HepG2 (cell line): ENCODE measurements at regions not wholly inside any gene's neighbourhood (a gene's known extent, or its start where the extent isn't known, plus 50 kb on each side); places are given as distances from the start of the nearest gene placed in this dataset.

Experiments used
- ATAC-seq: fragments of 200-7000 bp; cut with Tn5 transposase; 3 replicates; pipeline ENCODE4 v1.9.1; 2020; ENCODE audit warnings: mild to moderate bottlenecking, moderate library complexity
- BruUV-seq: library from RNA; stranded (reverse); fragments of 400-500 nt; replicated peaks from 2 replicates; lab custom pipeline; 2021; lab: Mats Ljungman, UMichigan
- CTCF ChIA-PET: fragments of 300-600 bp; formaldehyde crosslinking; extraction: SDS; loops from one replicate; lab custom pipeline; 2021; ENCODE audit warnings: low total read pairs, inconsistent platforms, low intra/inter-chr PET ratio; lab: Yijun Ruan, JAX
- POLR2A ChIA-PET: fragments of 350-600 bp; sonication (Branson Sonifier 250); formaldehyde crosslinking; loops from one replicate; lab custom pipeline; 2020; ENCODE audit warnings: antibody characterized with exemption, inconsistent platforms; lab: Yijun Ruan, JAX
- DNase-seq: peaks from one replicate; pipeline ENCODE4 v3.0.0-alpha.2; 2015; ENCODE audit warnings: low spot score
- FAIRE-seq: peaks from 3 replicates; lab custom pipeline; 2011; peaks lifted over from hg19 to GRCh38; lab: Jason Lieb, UNC
- H2AFZ ChIP-seq: one replicate; pipeline ENCODE4 v1.6.1; 2011; ENCODE audit warnings: low read length, inconsistent platforms
- H3K27ac ChIP-seq: fragments of 300-600 bp; 3 replicates; pipeline ENCODE4 v1.8.0; 2011; ENCODE audit warnings: mixed run types, mild to moderate bottlenecking, mixed read lengths, low read length, inconsistent platforms; ENCODE audit not compliant: insufficient read depth; ENCODE audit errors: extremely low read length
- H3K27me3 ChIP-seq, 2 experiments: fragments of 200-600 bp in 1 of 2; 2 replicates in 1 of 2; 3 replicates in 1 of 2; pipeline versions ENCODE4 v1.6.0 to v1.8.0; 2011; ENCODE audit warnings: low read length in 2 of 2, mild to moderate bottlenecking in 2 of 2, moderate library complexity in 2 of 2, inconsistent platforms in 1 of 2; ENCODE audit not compliant: insufficient read depth in 2 of 2, control insufficient read depth in 1 of 2
- H3K36me3 ChIP-seq, 2 experiments: fragments of 200-600 bp in 1 of 2; replicated peaks in 1 of 2; 2 replicates in 1 of 2; 3 replicates in 1 of 2; pipeline versions ENCODE4 v1.5.1 to v1.8.0; 2011; ENCODE audit warnings: low read length in 2 of 2, inconsistent platforms in 1 of 2; ENCODE audit not compliant: insufficient read depth in 2 of 2, control insufficient read depth in 1 of 2
- H3K4me1 ChIP-seq: 2 replicates; pipeline ENCODE4 v1.5.1; 2012; ENCODE audit warnings: low read length, inconsistent platforms; ENCODE audit not compliant: insufficient read depth
- H3K4me2 ChIP-seq: 2 replicates; pipeline ENCODE4 v1.6.0; 2011; ENCODE audit warnings: low read depth, low read length, inconsistent platforms
- H3K4me3 ChIP-seq, 3 experiments: fragments of 200-600 bp in 1 of 3; sonication (generic), shearing (Covaris generic) in 1 of 3; replicated peaks in 1 of 3; 2 replicates each; pipeline ENCODE4 v1.5.1; 2011 to 2016; ENCODE audit warnings: low read length in 3 of 3, inconsistent platforms in 2 of 3, low read depth in 2 of 3, mild to moderate bottlenecking in 2 of 3, control low read depth in 1 of 3, mixed read lengths in 1 of 3; ENCODE audit not compliant: insufficient read depth in 1 of 3
- H3K79me2 ChIP-seq: one replicate; pipeline ENCODE4 v1.6.1; 2011; ENCODE audit warnings: low read length, inconsistent platforms; ENCODE audit not compliant: insufficient read depth
- H3K9ac ChIP-seq: 2 replicates; pipeline ENCODE4 v1.6.0; 2011; ENCODE audit warnings: mild to moderate bottlenecking, low read depth, low read length, inconsistent platforms; ENCODE audit not compliant: insufficient read depth
- H3K9me3 ChIP-seq: 2 replicates; pipeline ENCODE4 v1.5.1; 2012; ENCODE audit warnings: mild to moderate bottlenecking, low read length
- H4K20me1 ChIP-seq: 2 replicates; pipeline ENCODE4 v1.6.0; 2011; ENCODE audit warnings: inconsistent platforms, mild to moderate bottlenecking, low read length, moderate library complexity; ENCODE audit not compliant: insufficient read depth
- CHD2 ChIP-seq: IDR thresholded peaks from 2 replicates; pipeline ENCODE4 v1.6.1; 2011; ENCODE audit warnings: low read depth, low read length, improper control_type of control experiment
- CHD4 ChIP-seq: fragments of 200-600 bp; sonication (generic); IDR thresholded peaks from 2 replicates; pipeline ENCODE4 v1.7.0; 2017; ENCODE audit warnings: mild to moderate bottlenecking, low read length, borderline replicate concordance
- FOXA1 ChIP-seq, 2 experiments: fragments of 450-650 bp in 1 of 2; sonication (generic) in 1 of 2; formaldehyde crosslinking in 1 of 2; IDR thresholded peaks; 2 replicates each; pipeline versions ENCODE4 v1.4.0 to v1.6.1; 2016 to 2020; ENCODE audit warnings: missing genetic modification reagents in 1 of 2
- FOXM1 ChIP-seq: sonication (generic); formaldehyde crosslinking; IDR thresholded peaks from 2 replicates; pipeline ENCODE4 v1.5.0; 2020; ENCODE audit warnings: missing genetic modification reagents
- KDM5B ChIP-seq: sonication (generic); formaldehyde crosslinking; IDR thresholded peaks from 2 replicates; pipeline ENCODE4 v1.4.0; 2020; ENCODE audit warnings: missing genetic modification reagents, mild to moderate bottlenecking, borderline replicate concordance
- MTA3 ChIP-seq: sonication (generic); formaldehyde crosslinking; IDR thresholded peaks from 2 replicates; pipeline ENCODE4 v1.4.0; 2020; ENCODE audit warnings: missing genetic modification reagents
- SMARCE1 ChIP-seq: fragments of 450-650 bp; IDR thresholded peaks from 2 replicates; pipeline ENCODE4 v1.6.1; 2017; ENCODE audit warnings: borderline replicate concordance
- SRSF4 ChIP-seq: fragments of 200-400 bp; formaldehyde crosslinking; IDR thresholded peaks from one replicate; pipeline ENCODE4 v1.6.1; 2018; ENCODE audit warnings: mild to moderate bottlenecking, low read depth, low read length, moderate library complexity; ENCODE audit not compliant: poor library complexity, severe bottlenecking
- TGIF2 ChIP-seq: IDR thresholded peaks from 2 replicates; pipeline ENCODE4 v1.6.1; 2016; ENCODE audit warnings: control low read depth, missing compliant biosample characterization
- ZEB1 ChIP-seq: IDR thresholded peaks from 2 replicates; pipeline ENCODE4 v1.6.1; 2012; ENCODE audit warnings: mild to moderate bottlenecking, low read depth, inconsistent platforms; ENCODE audit not compliant: insufficient replicate concordance
- ZNF44 ChIP-seq: sonication (generic); formaldehyde crosslinking; IDR thresholded peaks from 2 replicates; pipeline ENCODE4 v1.5.1; 2020; ENCODE audit warnings: mild to moderate bottlenecking, missing genetic modification reagents
- ZNF615 ChIP-seq: sonication (generic); formaldehyde crosslinking; IDR thresholded peaks from 2 replicates; pipeline ENCODE4 v1.5.0; 2020; ENCODE audit warnings: mild to moderate bottlenecking, missing genetic modification reagents, borderline replicate concordance
- ZSCAN9 ChIP-seq: IDR thresholded peaks from 2 replicates; pipeline ENCODE4 v1.6.1; 2016; ENCODE audit warnings: borderline replicate concordance
- ZZZ3 ChIP-seq: sonication (generic); formaldehyde crosslinking; IDR thresholded peaks from 2 replicates; pipeline ENCODE4 v1.4.0; 2020; ENCODE audit warnings: missing genetic modification reagents, mild to moderate bottlenecking, borderline replicate concordance
- WGBS: methylation state at CpG from one replicate; pipeline ENCODE4 v1.1.6; 2017; ENCODE audit warnings: low lambda C conversion rate; 5-methylcytosine and 5-hydroxymethylcytosine counted together
- in situ Hi-C: cut with HindIII; loops from 2 replicates; pipeline ENCODE4 v1.10.0; 2017; ENCODE audit warnings: low pct_unique_long_range_greater_than_20kb; ENCODE audit not compliant: extremely low pct_ligation_motif_present
- intact Hi-C: fragments of 100-400 bp; cut with micrococcal nuclease; formaldehyde crosslinking; loops from one replicate; pipeline ENCODE4 v1.10.0; 2022; ENCODE audit not compliant: unreplicated experiment
- TF ChIP-seq, protein P1 (sequence below): sonication (generic); formaldehyde crosslinking; IDR thresholded peaks from 2 replicates; pipeline ENCODE4 v1.5.0; 2020; ENCODE audit warnings: mild to moderate bottlenecking, low read depth, missing genetic modification reagents, borderline replicate concordance
- TF ChIP-seq, protein P2 (sequence below): IDR thresholded peaks from 2 replicates; pipeline ENCODE4 v1.6.1; 2016; ENCODE audit warnings: low read depth, missing genetic modification reagents, missing compliant biosample characterization
- TF ChIP-seq, protein P3 (sequence below): sonication (generic); formaldehyde crosslinking; IDR thresholded peaks from 2 replicates; pipeline ENCODE4 v1.8.1; 2023; ENCODE audit warnings: missing genetic modification reagents, inconsistent platforms, borderline replicate concordance

DNA sequence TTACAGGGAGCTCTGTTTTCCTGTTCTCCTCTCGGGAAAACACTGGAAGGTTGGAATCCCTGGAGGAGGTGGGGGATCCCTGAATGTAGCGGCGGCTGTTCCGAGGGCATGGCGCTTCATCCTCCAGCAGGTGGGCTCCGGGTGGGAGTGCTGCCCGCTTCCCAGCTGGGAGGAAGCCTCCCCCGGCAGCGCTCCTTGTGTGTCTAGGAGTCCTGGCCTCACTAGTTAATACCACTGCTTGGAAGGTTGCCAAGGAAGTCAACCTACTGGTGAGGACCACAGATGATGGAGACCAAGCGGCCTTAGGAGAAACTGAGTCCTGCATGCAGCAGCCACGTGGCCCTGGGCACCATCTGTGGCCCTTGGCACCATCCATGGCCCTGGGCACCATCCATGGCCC, 151.9 kb upstream of the PFKP start:
- H3K9me3 ChIP-seq, result no peaks in the 10 kb centered on the region
- H2AFZ ChIP-seq, result no peak overlapping the region
- no peak overlapping the region for H3K4me3 ChIP-seq
- no peaks in the 10 kb centered on the region for H3K79me2 ChIP-seq
- no peaks in the 10 kb centered on the region for H4K20me1 ChIP-seq
- CTCF ChIA-PET, result no interaction called here
- 0% methylated on average over 1 of the region's 11 CpGs for WGBS
- in situ Hi-C loops (no loop called here), intact Hi-C loops (no loop called here)
- no peaks in the 10 kb centered on the region for H3K36me3 ChIP-seq
- no TSS peak for BruUV-seq
- H3K4me1 ChIP-seq, result no peaks in the 10 kb centered on the region
- no peak overlapping the region for H3K27ac ChIP-seq
- no peak for ATAC-seq
- no peak for TF ChIP-seq ZNF615 (CRISPR knock-in tag)
- no peak for TF ChIP-seq SRSF4
- TF ChIP-seq ZEB1, result no peak
- no peak for TF ChIP-seq CHD4
- no peak for TF ChIP-seq FOXA1 (IDR thresholded peaks at IDR 0.05)
- no peak for TF ChIP-seq FOXA1 (CRISPR knock-in tag; IDR thresholded peaks at IDR 0.05)
- no peak for TF ChIP-seq ZZZ3 (CRISPR knock-in tag)
- TF ChIP-seq, protein P1, sequence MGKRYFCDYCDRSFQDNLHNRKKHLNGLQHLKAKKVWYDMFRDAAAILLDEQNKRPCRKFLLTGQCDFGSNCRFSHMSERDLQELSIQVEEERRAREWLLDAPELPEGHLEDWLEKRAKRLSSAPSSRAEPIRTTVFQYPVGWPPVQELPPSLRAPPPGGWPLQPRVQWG (CRISPR knock-in tag), result no peak
- no peak for TF ChIP-seq SMARCE1
- no peak for TF ChIP-seq KDM5B (CRISPR knock-in tag)
- no peak for TF ChIP-seq CHD2
- TF ChIP-seq FOXM1 (CRISPR knock-in tag), result no peak
- TF ChIP-seq MTA3 (CRISPR knock-in tag), result no peak
- TF ChIP-seq, protein P2, sequence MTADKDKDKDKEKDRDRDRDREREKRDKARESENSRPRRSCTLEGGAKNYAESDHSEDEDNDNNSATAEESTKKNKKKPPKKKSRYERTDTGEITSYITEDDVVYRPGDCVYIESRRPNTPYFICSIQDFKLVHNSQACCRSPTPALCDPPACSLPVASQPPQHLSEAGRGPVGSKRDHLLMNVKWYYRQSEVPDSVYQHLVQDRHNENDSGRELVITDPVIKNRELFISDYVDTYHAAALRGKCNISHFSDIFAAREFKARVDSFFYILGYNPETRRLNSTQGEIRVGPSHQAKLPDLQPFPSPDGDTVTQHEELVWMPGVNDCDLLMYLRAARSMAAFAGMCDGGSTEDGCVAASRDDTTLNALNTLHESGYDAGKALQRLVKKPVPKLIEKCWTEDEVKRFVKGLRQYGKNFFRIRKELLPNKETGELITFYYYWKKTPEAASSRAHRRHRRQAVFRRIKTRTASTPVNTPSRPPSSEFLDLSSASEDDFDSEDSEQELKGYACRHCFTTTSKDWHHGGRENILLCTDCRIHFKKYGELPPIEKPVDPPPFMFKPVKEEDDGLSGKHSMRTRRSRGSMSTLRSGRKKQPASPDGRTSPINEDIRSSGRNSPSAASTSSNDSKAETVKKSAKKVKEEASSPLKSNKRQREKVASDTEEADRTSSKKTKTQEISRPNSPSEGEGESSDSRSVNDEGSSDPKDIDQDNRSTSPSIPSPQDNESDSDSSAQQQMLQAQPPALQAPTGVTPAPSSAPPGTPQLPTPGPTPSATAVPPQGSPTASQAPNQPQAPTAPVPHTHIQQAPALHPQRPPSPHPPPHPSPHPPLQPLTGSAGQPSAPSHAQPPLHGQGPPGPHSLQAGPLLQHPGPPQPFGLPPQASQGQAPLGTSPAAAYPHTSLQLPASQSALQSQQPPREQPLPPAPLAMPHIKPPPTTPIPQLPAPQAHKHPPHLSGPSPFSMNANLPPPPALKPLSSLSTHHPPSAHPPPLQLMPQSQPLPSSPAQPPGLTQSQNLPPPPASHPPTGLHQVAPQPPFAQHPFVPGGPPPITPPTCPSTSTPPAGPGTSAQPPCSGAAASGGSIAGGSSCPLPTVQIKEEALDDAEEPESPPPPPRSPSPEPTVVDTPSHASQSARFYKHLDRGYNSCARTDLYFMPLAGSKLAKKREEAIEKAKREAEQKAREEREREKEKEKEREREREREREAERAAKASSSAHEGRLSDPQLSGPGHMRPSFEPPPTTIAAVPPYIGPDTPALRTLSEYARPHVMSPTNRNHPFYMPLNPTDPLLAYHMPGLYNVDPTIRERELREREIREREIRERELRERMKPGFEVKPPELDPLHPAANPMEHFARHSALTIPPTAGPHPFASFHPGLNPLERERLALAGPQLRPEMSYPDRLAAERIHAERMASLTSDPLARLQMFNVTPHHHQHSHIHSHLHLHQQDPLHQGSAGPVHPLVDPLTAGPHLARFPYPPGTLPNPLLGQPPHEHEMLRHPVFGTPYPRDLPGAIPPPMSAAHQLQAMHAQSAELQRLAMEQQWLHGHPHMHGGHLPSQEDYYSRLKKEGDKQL (CRISPR knock-in tag), result no peak
- TF ChIP-seq ZSCAN9 (CRISPR knock-in tag), result no peak
- TF ChIP-seq ZNF44 (CRISPR knock-in tag), result no peak
- no peak for TF ChIP-seq TGIF2 (CRISPR knock-in tag)
- TF ChIP-seq, protein P3, sequence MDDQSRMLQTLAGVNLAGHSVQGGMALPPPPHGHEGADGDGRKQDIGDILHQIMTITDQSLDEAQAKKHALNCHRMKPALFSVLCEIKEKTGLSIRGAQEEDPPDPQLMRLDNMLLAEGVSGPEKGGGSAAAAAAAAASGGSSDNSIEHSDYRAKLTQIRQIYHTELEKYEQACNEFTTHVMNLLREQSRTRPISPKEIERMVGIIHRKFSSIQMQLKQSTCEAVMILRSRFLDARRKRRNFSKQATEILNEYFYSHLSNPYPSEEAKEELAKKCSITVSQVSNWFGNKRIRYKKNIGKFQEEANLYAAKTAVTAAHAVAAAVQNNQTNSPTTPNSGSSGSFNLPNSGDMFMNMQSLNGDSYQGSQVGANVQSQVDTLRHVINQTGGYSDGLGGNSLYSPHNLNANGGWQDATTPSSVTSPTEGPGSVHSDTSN (CRISPR knock-in tag), result no peak
- TF ChIP-seq, all 625 proteins: peak for 0
- DNase-seq, result no peak
- no peak for FAIRE-seq
- peaks cover 0 to 12% of the 10 kb centered on the region in 2 experiments; a peak in 2 of 5 replicates for H3K27me3 ChIP-seq
- POLR2A ChIA-PET, result no interaction called here
- H3K9ac ChIP-seq, result no peak overlapping the region
- H3K4me2 ChIP-seq, result no peak overlapping the region
